HepG2 (cell line): ENCODE measurements at regions not wholly inside any gene's neighbourhood (a gene's known extent, or its start where the extent isn't known, plus 50 kb on each side); places are given as distances from the start of the nearest gene placed in this dataset.

ENCODE experiments used
- BCL3 ChIP-seq: sonication (generic); formaldehyde crosslinking; IDR thresholded peaks from 2 replicates; pipeline ENCODE4 v1.5.1; 2020; ENCODE audit warnings: mild to moderate bottlenecking, missing genetic modification reagents, moderate library complexity
- HIVEP1 ChIP-seq: sonication (generic); formaldehyde crosslinking; IDR thresholded peaks from 2 replicates; pipeline ENCODE4 v1.4.0; 2020; ENCODE audit warnings: mild to moderate bottlenecking, missing genetic modification reagents
- JUND ChIP-seq: sonication (generic); formaldehyde crosslinking; IDR thresholded peaks from 2 replicates; pipeline ENCODE4 v1.8.0; 2022; ENCODE audit warnings: mild to moderate bottlenecking, missing genetic modification reagents
- MAFK ChIP-seq, 2 experiments: IDR thresholded peaks in 1 of 2; conservative IDR thresholded peaks in 1 of 2; 2 replicates each; pipeline ENCODE4 v1.6.1; 2011; ENCODE audit warnings: improper control_type of control experiment in 2 of 2, low read length in 2 of 2
- NFYB ChIP-seq: sonication (generic); formaldehyde crosslinking; IDR thresholded peaks from 2 replicates; pipeline ENCODE4 v1.4.0; 2020; ENCODE audit warnings: missing genetic modification reagents
- SKIL ChIP-seq: sonication (generic); formaldehyde crosslinking; IDR thresholded peaks from 2 replicates; pipeline ENCODE4 v1.8.0; 2022; ENCODE audit warnings: missing genetic modification reagents, mild to moderate bottlenecking, moderate library complexity, borderline replicate concordance
- THYN1 ChIP-seq: sonication (generic); formaldehyde crosslinking; IDR thresholded peaks from 2 replicates; pipeline ENCODE4 v1.8.1; 2023; ENCODE audit warnings: low read depth, mild to moderate bottlenecking, moderate library complexity, missing genetic modification reagents, borderline replicate concordance
- ZFP90 ChIP-seq: sonication (generic); formaldehyde crosslinking; IDR thresholded peaks from 2 replicates; pipeline ENCODE4 v1.8.0; 2022; ENCODE audit warnings: missing genetic modification reagents, mild to moderate bottlenecking, inconsistent platforms, borderline replicate concordance
- ZNF253 ChIP-seq: sonication (generic); formaldehyde crosslinking; IDR thresholded peaks from 2 replicates; pipeline ENCODE4 v1.8.0; 2022; ENCODE audit warnings: mild to moderate bottlenecking, missing genetic modification reagents, borderline replicate concordance
- ZNF274 ChIP-seq: sonication (generic); formaldehyde crosslinking; IDR thresholded peaks from 2 replicates; pipeline ENCODE4 v1.5.1; 2020; ENCODE audit warnings: mild to moderate bottlenecking, missing genetic modification reagents

- TF ChIP-seq MAFK (conservative IDR thresholded peaks at IDR 0.05 in 1 of 2, IDR thresholded peaks at IDR 0.05 in 1 of 2; ENCODE audit: low read length in 2 of 2) (no peak), SKIL (CRISPR knock-in tag) (no peak), NFYB (CRISPR knock-in tag) (no peak), ZNF274 (CRISPR knock-in tag) (no peak), HIVEP1 (CRISPR knock-in tag) (no peak), BCL3 (CRISPR knock-in tag) (no peak), JUND (CRISPR knock-in tag) (no peak), ZNF253 (CRISPR knock-in tag) (no peak), ZFP90 (CRISPR knock-in tag) (no peak), THYN1 (CRISPR knock-in tag) (no peak)
Measured at GRCh38 chr1:73886716-73887115, 311.3 kb downstream of the LRRIQ3 start.
